NCI-H526 (cell line): ENCODE measurements at regions not wholly inside any gene's neighbourhood (a gene's known extent, or its start where the extent isn't known, plus 50 kb on each side); places are given as distances from the start of the nearest gene placed in this dataset.
"Not testable (repeated sequence)": the region's sequence is repeated elsewhere in the genome, so short reads cannot be mapped to it uniquely, and the experiment has no call there.

Experiments
- DNase-seq, 2 experiments: peaks; one replicate each; lab custom pipeline; 2025; lab: John Stamatoyannopoulos, UW

- DNase-seq: no peak
These were observed 52.7 kb upstream of the ZCCHC13 start for GRCh38 chrX:74251006-74251930.

GRCh38 chrX:74250574-74250973 lies 53.4 kb upstream of the ZCCHC13 start:
- DNase-seq: no peak

GRCh38 chrX:74249963-74250362 lies 54.0 kb upstream of the ZCCHC13 start:
- DNase-seq: no peak

GRCh38 chrX:74248889-74249288 lies 55.1 kb upstream of the ZCCHC13 start:
- no peak for DNase-seq

GRCh38 chrX:74246524-74246923 lies 57.5 kb upstream of the ZCCHC13 start:
- DNase-seq: no peak

- DNase-seq: no peak
These were observed 61.4 kb upstream of the ZCCHC13 start for GRCh38 chrX:74242484-74243138.

- no peak for DNase-seq
These were observed 61.9 kb upstream of the ZCCHC13 start for GRCh38 chrX:74242050-74242449.

GRCh38 chrX:74238771-74239170 lies 65.2 kb upstream of the ZCCHC13 start:
- DNase-seq: no peak

- DNase-seq: no peak
These were observed 69.2 kb upstream of the ZCCHC13 start for GRCh38 chrX:74234818-74235217.

- no peak for DNase-seq
These were observed 71.1 kb upstream of the ZCCHC13 start for GRCh38 chrX:74232859-74233258.

GRCh38 chrX:74231625-74232024 lies 72.4 kb upstream of the ZCCHC13 start:
- DNase-seq: no peak

GRCh38 chrX:74230094-74230493 lies 73.9 kb upstream of the ZCCHC13 start:
- DNase-seq: no peak

- no peak for DNase-seq
These were observed 78.9 kb upstream of the ZCCHC13 start for GRCh38 chrX:74225111-74225510.

- DNase-seq: no peak
These were observed 83.7 kb upstream of the ZCCHC13 start for GRCh38 chrX:74220277-74220676.

GRCh38 chrX:74218895-74219294 lies 85.1 kb upstream of the ZCCHC13 start:
- no peak for DNase-seq

GRCh38 chrX:74216421-74216820 lies 87.6 kb upstream of the ZCCHC13 start:
- no peak for DNase-seq

- no peak for DNase-seq
These were observed 92.1 kb upstream of the ZCCHC13 start for GRCh38 chrX:74211911-74212310.

- no peak for DNase-seq
These were observed 96.4 kb upstream of the ZCCHC13 start for GRCh38 chrX:74207539-74207938.

GRCh38 chrX:74195605-74196004 lies 108.4 kb upstream of the ZCCHC13 start:
- DNase-seq: no peak

GRCh38 chrX:74195120-74195519 lies 108.9 kb upstream of the ZCCHC13 start:
- DNase-seq: no peak

GRCh38 chrX:74187211-74187610 lies 116.8 kb upstream of the ZCCHC13 start:
- no peak for DNase-seq

GRCh38 chrX:74183047-74183446 lies 120.9 kb upstream of the ZCCHC13 start:
- not testable (repeated sequence) for DNase-seq

GRCh38 chrX:74181976-74182375 lies 122.0 kb upstream of the ZCCHC13 start:
- DNase-seq: not testable (repeated sequence)
